ENCODE measurements at regions not wholly inside any gene's neighbourhood (a gene's known extent, or its start where the extent isn't known, plus 50 kb on each side); places are given as distances from the start of the nearest gene placed in this dataset.

DNA sequence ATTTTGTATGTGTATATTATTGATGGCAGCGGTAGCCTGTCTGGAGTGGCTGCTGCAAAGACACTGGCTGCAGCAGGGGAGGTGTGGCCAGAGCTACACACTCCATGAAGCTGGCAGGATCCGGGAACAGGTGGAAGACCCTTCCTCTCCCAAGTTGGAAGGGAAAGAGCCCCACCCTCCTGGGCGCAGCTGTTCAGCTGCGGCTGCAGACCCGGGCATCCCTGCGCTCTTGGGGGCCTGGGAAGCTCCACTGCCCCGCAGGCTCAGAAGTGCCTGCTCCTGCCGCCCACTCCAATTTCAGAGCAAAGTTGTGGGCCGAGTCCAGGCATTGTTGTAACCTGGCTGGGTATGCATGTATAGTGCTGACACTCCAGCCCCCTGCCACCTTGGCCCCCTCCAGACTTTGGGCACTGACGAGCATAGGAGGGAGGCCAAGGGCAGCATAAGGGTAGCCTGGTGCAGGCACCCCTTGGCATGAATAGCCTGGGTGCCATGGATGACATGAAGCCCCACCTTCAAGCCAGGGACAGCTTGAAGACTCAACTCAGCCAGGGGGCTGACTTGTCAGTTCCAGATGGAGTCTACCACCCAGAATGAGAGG is 90.7 kb upstream of the TMEM168 start:
- no peak for DNase-seq

DNA sequence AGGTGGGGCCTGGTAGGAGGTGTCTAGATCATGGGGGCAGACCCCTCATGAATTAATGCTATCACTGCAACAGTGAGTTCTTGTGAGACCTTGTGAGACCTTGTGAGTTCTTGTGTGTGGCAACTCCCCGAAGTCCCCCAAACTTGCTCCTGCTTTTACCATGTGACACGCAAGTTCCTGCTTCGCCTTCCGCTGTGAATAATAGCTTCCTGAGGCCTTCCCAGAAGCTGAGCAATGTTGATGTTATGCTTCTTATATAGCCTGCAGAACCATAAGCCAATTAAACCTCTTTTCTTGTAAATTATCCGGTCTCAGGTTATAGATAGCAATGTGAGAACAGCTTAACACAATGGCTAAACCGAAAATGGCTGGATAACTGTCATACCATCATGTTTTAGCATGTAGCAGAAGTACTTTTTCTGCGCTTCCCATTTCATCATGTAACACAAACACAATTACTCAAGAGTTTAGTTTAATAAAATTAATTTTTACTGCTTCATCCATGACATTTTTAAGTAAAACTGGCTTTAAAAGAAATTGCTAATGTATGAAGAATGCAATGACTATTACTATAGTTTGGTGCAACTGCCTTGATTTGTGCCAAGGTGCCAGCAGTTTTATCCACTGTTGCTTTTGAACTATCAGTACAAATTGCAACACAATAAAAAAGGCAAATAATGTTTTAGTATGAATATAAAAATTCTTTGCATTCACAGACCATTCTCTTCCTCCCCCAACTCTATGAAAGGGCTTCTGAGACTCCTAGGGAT is 87.7 kb upstream of the TMEM168 start:
- no peak for DNase-seq

GRCh38 chr7:112876877-112877276 is 86.7 kb upstream of the TMEM168 start:
- no peak for DNase-seq

- no peak for DNase-seq
Measured at GRCh38 chr7:112874909-112875308, 84.7 kb upstream of the TMEM168 start.

GRCh38 chr7:112873831-112874553 is 83.8 kb upstream of the TMEM168 start:
- no peak for DNase-seq

DNA sequence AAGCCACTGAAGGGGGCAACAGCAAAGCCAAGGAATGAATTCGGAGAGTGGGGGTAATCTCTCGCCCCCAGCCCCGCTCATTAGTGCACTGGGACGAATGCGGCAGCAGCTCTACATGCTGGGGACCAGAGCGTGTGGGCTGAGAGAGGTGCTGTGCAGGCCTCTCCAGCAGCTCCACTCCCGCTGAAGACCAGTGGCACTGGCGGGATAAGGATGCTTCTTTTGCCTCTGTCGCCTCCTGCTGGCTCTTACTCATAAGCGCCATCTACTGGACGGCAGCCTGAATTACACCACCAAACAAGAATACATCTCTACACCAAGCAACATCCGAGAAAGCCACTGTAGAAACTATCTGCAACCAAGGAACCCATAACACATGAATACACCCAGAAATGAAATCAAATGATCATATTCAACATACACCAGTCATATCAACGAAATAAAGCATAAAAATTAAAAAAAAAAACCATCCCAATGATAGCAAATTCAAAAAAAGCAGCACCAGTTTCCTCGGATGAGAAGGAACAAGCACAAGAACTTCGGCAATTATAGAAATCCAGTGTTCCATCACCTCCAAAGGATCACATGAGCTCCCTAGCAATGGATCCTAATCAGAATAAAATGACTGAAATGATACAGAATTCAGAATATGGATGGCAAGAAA is 79.0 kb upstream of the TMEM168 start:
- peak; percentile 54 for DNase-seq

DNA sequence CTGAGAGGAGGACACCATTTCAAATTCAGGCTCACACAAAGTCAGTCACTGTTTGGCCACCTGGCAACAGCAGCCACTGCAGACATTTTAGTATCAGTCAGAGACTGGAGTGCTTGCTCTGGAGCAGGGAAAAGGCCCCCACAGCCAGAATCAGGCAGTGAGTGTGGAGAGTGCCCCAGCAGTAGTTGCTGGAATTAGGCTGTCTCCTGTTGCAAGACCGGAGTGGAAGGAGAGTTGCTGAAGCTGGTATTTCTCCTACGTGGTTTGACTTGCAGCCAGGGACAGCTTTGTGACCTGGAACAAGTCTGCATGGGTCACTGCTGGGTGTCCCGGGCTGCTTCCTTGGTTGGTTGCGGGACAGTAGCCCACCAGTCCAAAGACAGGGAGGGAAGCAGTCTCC is 78.4 kb upstream of the TMEM168 start:
- no peak for DNase-seq

GRCh38 chr7:112866424-112866823 is 76.2 kb upstream of the TMEM168 start:
- DNase-seq, result no peak

DNA sequence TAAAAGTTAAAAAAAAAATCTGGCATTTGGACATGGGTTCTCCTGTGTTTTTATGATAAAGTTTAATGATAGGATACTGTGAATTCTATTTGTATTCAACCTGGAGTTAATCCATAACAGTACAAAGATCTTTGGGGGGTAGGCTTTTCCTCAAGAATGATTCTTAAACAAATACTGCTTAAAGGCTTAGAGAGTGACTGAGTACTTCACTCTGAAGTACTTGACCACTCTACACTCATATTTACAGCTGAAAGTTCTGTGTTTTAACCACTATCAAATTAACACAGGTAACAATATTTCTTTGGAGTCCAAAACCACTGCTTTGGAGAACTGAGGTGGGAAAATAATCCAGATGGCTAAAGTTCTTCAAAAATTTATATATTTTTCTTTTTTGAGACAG is 74.2 kb upstream of the TMEM168 start:
- no peak for DNase-seq

- no peak for DNase-seq
Measured at GRCh38 chr7:112858838-112859237, 68.6 kb upstream of the TMEM168 start.

- no peak for DNase-seq
Measured at GRCh38 chr7:112855227-112855626, 65.0 kb upstream of the TMEM168 start.

DNA sequence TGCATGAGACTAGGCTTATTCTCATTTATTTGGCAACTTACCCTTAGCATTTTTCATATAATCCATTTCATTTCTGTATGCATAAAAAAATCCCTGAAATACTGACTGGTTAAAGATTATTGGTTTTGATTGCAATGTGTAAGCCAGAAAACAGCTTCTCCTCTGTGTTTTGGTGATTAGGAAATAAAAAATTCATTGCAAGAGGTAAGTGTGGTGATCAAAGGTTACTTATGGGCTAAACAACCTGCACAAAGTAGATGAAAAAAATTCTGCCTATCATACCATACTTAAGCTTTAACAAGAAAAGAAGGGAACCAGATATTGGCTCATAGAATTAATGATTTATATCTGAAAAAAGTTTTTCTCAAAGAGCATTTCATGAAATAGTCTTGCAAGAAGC is 64.0 kb upstream of the TMEM168 start:
- no peak for DNase-seq

- DNase-seq, result no peak
Measured at GRCh38 chr7:112853422-112853821, 63.2 kb upstream of the TMEM168 start.

DNA sequence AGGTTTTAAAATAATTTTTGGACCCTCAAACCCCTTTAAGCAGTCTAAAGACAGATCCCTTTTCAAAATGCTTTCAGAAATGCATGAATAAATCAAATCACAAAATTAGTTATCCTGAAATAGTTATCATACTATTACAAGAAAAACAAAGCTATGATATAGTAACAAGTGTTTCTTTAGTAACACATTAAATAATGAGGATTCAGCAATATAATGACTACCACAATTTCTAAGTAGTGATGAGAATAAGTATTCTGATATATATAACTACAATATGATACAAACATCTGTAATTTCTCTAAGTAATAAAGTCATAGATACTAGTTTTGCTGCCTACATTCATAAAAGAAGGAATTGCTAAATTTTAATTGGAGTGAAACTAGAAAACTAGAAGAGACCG is 53.0 kb upstream of the TMEM168 start:
- DNase-seq, result no peak
